SW480 (cell line): ENCODE measurements at regions not wholly inside any gene's neighbourhood (a gene's known extent, or its start where the extent isn't known, plus 50 kb on each side); places are given as distances from the start of the nearest gene placed in this dataset.

ENCODE experiments used
- DNase-seq: peaks from one replicate; pipeline ENCODE4 v3.0.0-alpha.2; 2016; ENCODE audit warnings: low spot score

GRCh38 chr7:12130609-12131008 is 80.5 kb upstream of the TMEM106B start:
- no peak for DNase-seq

- DNase-seq: no peak
Observed at GRCh38 chr7:12131122-12131521, 80.0 kb upstream of the TMEM106B start.

- no peak for DNase-seq
Observed at GRCh38 chr7:12133865-12134264, 77.2 kb upstream of the TMEM106B start.

GRCh38 chr7:12136523-12136922 is 74.6 kb upstream of the TMEM106B start:
- DNase-seq: no peak

- peak; percentile 13 for DNase-seq
Observed at GRCh38 chr7:12137283-12137682, 73.8 kb upstream of the TMEM106B start.

GRCh38 chr7:12138421-12138820 is 72.7 kb upstream of the TMEM106B start:
- no peak for DNase-seq

GRCh38 chr7:12139416-12139815 is 71.7 kb upstream of the TMEM106B start:
- DNase-seq: peak; percentile 99

- peak; percentile 85 for DNase-seq
Observed at GRCh38 chr7:12146813-12147212, 64.3 kb upstream of the TMEM106B start.

GRCh38 chr7:12152196-12152918 is 58.7 kb upstream of the TMEM106B start:
- no peak for DNase-seq

- no peak for DNase-seq
Observed at GRCh38 chr7:12154119-12154518, 57.0 kb upstream of the TMEM106B start.

- DNase-seq: no peak
Observed at GRCh38 chr7:12157517-12157916, 53.6 kb upstream of the TMEM106B start.

GRCh38 chr7:12158334-12159060 is 52.6 kb upstream of the TMEM106B start:
- no peak for DNase-seq

- no peak for DNase-seq
Observed at GRCh38 chr7:12161146-12161545, 49.9 kb upstream of the TMEM106B start.
